Natural killer cell (primary cell): ENCODE measurements at regions not wholly inside any gene's neighbourhood (a gene's known extent, or its start where the extent isn't known, plus 50 kb on each side); places are given as distances from the start of the nearest gene placed in this dataset.

ENCODE experiments used
- ATAC-seq, 3 donors: fragments of 150-1000 bp in 2 of 3; fragments of 200-7000 bp in 1 of 3; cut with Tn5 transposase; 1 replicate in 1 of 3; 2 replicates in 2 of 3; pipeline ENCODE4 v1.10.0; 2021; ENCODE audit warnings: mild to moderate bottlenecking in 2 of 3, moderate library complexity in 2 of 3
- DNase-seq, 2 donors: peaks; one replicate each; pipeline versions ENCODE4 v3.0.0 to v3.0.0-alpha.2; 2013 to 2021; ENCODE audit warnings: mixed read lengths in 1 of 2
- H3K27ac ChIP-seq: one replicate; pipeline ENCODE4 v1.5.1; 2013; ENCODE audit warnings: mild to moderate bottlenecking, low read length
- H3K27me3 ChIP-seq: one replicate; pipeline ENCODE4 v1.6.1; 2013; ENCODE audit warnings: low read length; ENCODE audit not compliant: control insufficient read depth, insufficient read depth
- H3K36me3 ChIP-seq: one replicate; pipeline ENCODE4 v1.6.1; 2013; ENCODE audit warnings: low read length; ENCODE audit not compliant: control insufficient read depth, insufficient read depth
- H3K4me1 ChIP-seq: one replicate; pipeline ENCODE4 v1.6.1; 2013; ENCODE audit warnings: low read length; ENCODE audit not compliant: control insufficient read depth, insufficient read depth
- H3K4me3 ChIP-seq: one replicate; pipeline ENCODE4 v1.5.1; 2013; ENCODE audit warnings: low read length
- H3K9me3 ChIP-seq: one replicate; pipeline ENCODE4 v1.6.1; 2013; ENCODE audit warnings: low read length; ENCODE audit not compliant: control insufficient read depth, insufficient read depth
- H3K27ac Mint-ChIP-seq, 2 donors: one replicate each; pipeline ENCODE4 v1.8.0; 2022; ENCODE audit warnings: mild to moderate bottlenecking in 2 of 2, mixed read lengths in 2 of 2, moderate library complexity in 1 of 2
- H3K27me3 Mint-ChIP-seq, 2 donors: one replicate each; pipeline ENCODE4 v1.8.0; 2022; ENCODE audit warnings: low read depth in 2 of 2, mixed read lengths in 2 of 2
- H3K36me3 Mint-ChIP-seq: one replicate; pipeline ENCODE4 v1.8.0; 2022; ENCODE audit warnings: mixed read lengths
- H3K4me1 Mint-ChIP-seq, 2 donors: one replicate each; pipeline ENCODE4 v1.8.0; 2022; ENCODE audit warnings: mixed read lengths in 2 of 2
- H3K4me3 Mint-ChIP-seq: one replicate; pipeline ENCODE4 v1.8.0; 2022; ENCODE audit warnings: mild to moderate bottlenecking, moderate library complexity, mixed read lengths
- H3K9me3 Mint-ChIP-seq, 2 donors: one replicate each; pipeline ENCODE4 v1.8.0; 2022; ENCODE audit warnings: mixed read lengths in 2 of 2
- CTCF ChIP-seq: fragments of 200-600 bp; IDR thresholded peaks from one replicate; pipeline ENCODE4 v1.8.0; 2022; ENCODE audit warnings: antibody characterized with exemption
- WGBS: methylation state at CpG from one replicate; pipeline ENCODE4 v1.1.7; 2013; ENCODE audit warnings: missing lambda C conversion rate; ENCODE audit not compliant: insufficient coverage; 5-methylcytosine and 5-hydroxymethylcytosine counted together
- intact Hi-C: fragments of 100-400 bp; cut with micrococcal nuclease; formaldehyde crosslinking; loops from one replicate; pipeline ENCODE4 v1.14.2; 2022

DNA sequence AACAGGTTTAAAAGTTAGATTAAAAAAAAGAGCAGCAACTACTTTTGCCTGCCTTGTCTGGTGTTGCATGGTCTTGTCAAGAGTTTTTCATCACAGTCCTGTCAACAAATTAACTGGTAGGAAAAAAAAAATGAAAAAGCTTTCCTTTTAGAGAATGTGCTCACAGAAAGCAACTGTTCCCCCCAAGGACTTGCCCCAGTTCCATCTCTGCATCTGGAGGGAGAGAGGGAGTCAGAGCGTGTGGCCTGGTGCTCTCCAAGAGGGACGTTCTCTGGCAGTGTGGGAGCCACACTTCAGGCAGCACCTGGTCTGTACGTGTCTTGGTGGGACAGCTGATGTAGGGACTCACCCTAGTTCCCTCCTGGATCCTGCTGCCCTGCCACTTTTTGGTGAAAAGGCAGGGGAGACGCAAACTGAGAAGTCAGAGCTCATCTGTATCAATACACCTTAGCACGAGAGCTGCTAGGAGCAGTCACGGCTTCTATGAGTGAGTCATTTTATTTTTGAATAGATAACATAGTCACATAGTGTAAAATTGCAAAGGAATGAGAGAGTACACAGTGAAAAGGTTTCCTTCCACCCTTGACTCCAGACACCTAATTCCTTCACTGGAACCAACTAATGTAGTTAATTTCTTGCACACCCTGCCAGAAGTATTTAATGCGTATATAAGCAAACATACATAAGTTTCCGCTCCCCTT lies 172.5 kb upstream of the MGAT5 start:
- Histone ChIP-seq H3K36me3 (no peaks in the 10 kb centered on the region), H3K27ac (no peak overlapping the region), H3K9me3 (no peaks in the 10 kb centered on the region), H3K27me3 (no peaks in the 10 kb centered on the region), H3K4me1 (no peaks in the 10 kb centered on the region), H3K4me3 (no peak overlapping the region)
- H3K27me3 Mint-ChIP-seq, result peaks cover 13 to 21% of the 10 kb centered on the region in 2 donors
- intact Hi-C loops, result no loop called here
- H3K36me3 Mint-ChIP-seq, result no peaks in the 10 kb centered on the region
- WGBS, result 96% methylated on average over 6 of the region's 8 CpGs
- ATAC-seq (no peak), DNase-seq (no peak)
- H3K9me3 Mint-ChIP-seq, result no peaks in the 10 kb centered on the region
- H3K27ac Mint-ChIP-seq, result no peak overlapping the region
- TF ChIP-seq CTCF, result no peak
- no peak overlapping the region for H3K4me3 Mint-ChIP-seq
- H3K4me1 Mint-ChIP-seq, result no peaks in the 10 kb centered on the region

DNA sequence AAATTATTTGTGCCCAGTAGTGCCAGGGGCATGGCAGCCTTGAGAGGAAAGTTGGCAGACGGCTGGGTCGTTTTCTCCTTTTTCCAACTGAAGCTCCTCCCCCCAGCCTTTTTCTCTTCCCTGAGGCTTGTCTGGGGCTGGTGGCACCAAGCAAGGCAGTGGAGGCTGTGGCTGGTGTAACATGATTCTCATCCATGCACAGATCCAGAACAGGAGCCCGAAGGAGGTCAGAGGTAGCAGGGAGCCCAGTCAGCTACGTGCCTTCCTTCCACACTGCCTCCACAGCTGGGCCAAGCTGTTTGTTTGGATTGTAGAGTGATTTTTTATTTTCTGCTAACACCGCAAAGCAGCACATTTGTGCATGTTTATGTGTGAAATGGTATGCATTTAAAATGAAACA lies 170.3 kb upstream of the MGAT5 start:
- peaks cover 14 to 36% of the 10 kb centered on the region in 2 donors for H3K27me3 Mint-ChIP-seq
- WGBS, result 74% methylated on average over 4 of the region's 5 CpGs
- no peak overlapping the region for H3K27ac Mint-ChIP-seq
- no peaks in the 10 kb centered on the region for H3K27me3 ChIP-seq
- no peak overlapping the region for H3K27ac ChIP-seq
- H3K4me1 Mint-ChIP-seq, result no peaks in the 10 kb centered on the region
- no peak overlapping the region for H3K4me3 Mint-ChIP-seq
- TF ChIP-seq CTCF, result no peak
- no peaks in the 10 kb centered on the region for H3K4me1 ChIP-seq
- no peak for DNase-seq
- no peaks in the 10 kb centered on the region for H3K9me3 Mint-ChIP-seq
- no peak overlapping the region for H3K4me3 ChIP-seq
- intact Hi-C loops, result no loop called here
- no peak for ATAC-seq
- H3K36me3 Mint-ChIP-seq, result no peaks in the 10 kb centered on the region
- H3K36me3 ChIP-seq, result no peaks in the 10 kb centered on the region
- no peaks in the 10 kb centered on the region for H3K9me3 ChIP-seq

GRCh38 chr2:134086594-134087219 lies 167.2 kb upstream of the MGAT5 start:
- H3K27me3 Mint-ChIP-seq, result peaks cover 11 to 39% of the 10 kb centered on the region in 2 donors
- H3K27ac Mint-ChIP-seq, result no peak overlapping the region
- Histone ChIP-seq H3K4me1 (no peaks in the 10 kb centered on the region), H3K36me3 (no peaks in the 10 kb centered on the region), H3K27me3 (no peaks in the 10 kb centered on the region), H3K4me3 (no peak overlapping the region), H3K27ac (no peak overlapping the region), H3K9me3 (no peaks in the 10 kb centered on the region)
- 81% methylated on average over 8 of the region's 9 CpGs for WGBS
- no peak overlapping the region for H3K4me3 Mint-ChIP-seq
- no peak for ATAC-seq
- no peaks in the 10 kb centered on the region for H3K9me3 Mint-ChIP-seq
- H3K4me1 Mint-ChIP-seq, result no peaks in the 10 kb centered on the region
- no peak for TF ChIP-seq CTCF
- no peaks in the 10 kb centered on the region for H3K36me3 Mint-ChIP-seq
- no peak for DNase-seq
- intact Hi-C loops, result no loop called here
